ENCODE measurements at regions not wholly inside any gene's neighbourhood (a gene's known extent, or its start where the extent isn't known, plus 50 kb on each side); places are given as distances from the start of the nearest gene placed in this dataset.
A peak's percentile ranks its signal among the peaks of the same experiment; 100 is the strongest.

- Mint-ChIP-seq H3K36me3 (ENCODE audit: low read depth) (no peaks in the 10 kb centered on the region), H3K27ac (no peak overlapping the region), H3K27me3 (ENCODE audit: low read depth) (peaks cover 3% of the 10 kb centered on the region), H3K4me3 (no peak overlapping the region), H3K4me1 (peaks cover 11% of the 10 kb centered on the region), H3K9me3 (no peaks in the 10 kb centered on the region)
- no peak for TF ChIP-seq CTCF (IDR thresholded peaks at IDR 0.05; ENCODE audit: unreplicated experiment in 3 of 3)
Observed at GRCh38 chr16:59596693-59597092, 862.6 kb upstream of the GOT2 start.

GRCh38 chr16:59593194-59593661 is 859.1 kb upstream of the GOT2 start:
- TF ChIP-seq CTCF (IDR thresholded peaks at IDR 0.05; ENCODE audit: unreplicated experiment in 3 of 3) = no peak
- H3K36me3 Mint-ChIP-seq (ENCODE audit: low read depth) = no peaks in the 10 kb centered on the region
- peak overlapping the region; percentile 52 to 67 (median 62) for H3K27ac Mint-ChIP-seq
- H3K4me1 Mint-ChIP-seq = peaks cover 11% of the 10 kb centered on the region
- no peaks in the 10 kb centered on the region for H3K9me3 Mint-ChIP-seq
- H3K4me3 Mint-ChIP-seq = peak overlapping the region in 1 of 3 experiments; percentile 6
- H3K27me3 Mint-ChIP-seq (ENCODE audit: low read depth) = peaks cover 4% of the 10 kb centered on the region

- Mint-ChIP-seq H3K4me1 (peaks cover 11% of the 10 kb centered on the region), H3K9me3 (no peaks in the 10 kb centered on the region), H3K36me3 (ENCODE audit: low read depth) (no peaks in the 10 kb centered on the region), H3K4me3 (no peak overlapping the region), H3K27ac (no peak overlapping the region), H3K27me3 (ENCODE audit: low read depth) (peaks cover 9% of the 10 kb centered on the region)
- no peak for TF ChIP-seq CTCF (IDR thresholded peaks at IDR 0.05; ENCODE audit: unreplicated experiment in 3 of 3)
Observed at GRCh38 chr16:59591480-59591879, 857.4 kb upstream of the GOT2 start.

- H3K9me3 Mint-ChIP-seq = no peaks in the 10 kb centered on the region
- H3K4me1 Mint-ChIP-seq = peaks cover 11% of the 10 kb centered on the region
- no peak overlapping the region for H3K27ac Mint-ChIP-seq
- no peak overlapping the region for H3K4me3 Mint-ChIP-seq
- TF ChIP-seq CTCF (IDR thresholded peaks at IDR 0.05; ENCODE audit: unreplicated experiment in 3 of 3) = no peak
- H3K27me3 Mint-ChIP-seq (ENCODE audit: low read depth) = peaks cover 9% of the 10 kb centered on the region
- H3K36me3 Mint-ChIP-seq (ENCODE audit: low read depth) = no peaks in the 10 kb centered on the region
Observed at GRCh38 chr16:59590845-59591244, 856.7 kb upstream of the GOT2 start.

GRCh38 chr16:59586331-59586730 is 852.2 kb upstream of the GOT2 start:
- peaks cover 2% of the 10 kb centered on the region for H3K9me3 Mint-ChIP-seq
- no peak for TF ChIP-seq CTCF (IDR thresholded peaks at IDR 0.05; ENCODE audit: unreplicated experiment in 3 of 3)
- H3K4me1 Mint-ChIP-seq = no peaks in the 10 kb centered on the region
- H3K36me3 Mint-ChIP-seq (ENCODE audit: low read depth) = no peaks in the 10 kb centered on the region
- H3K4me3 Mint-ChIP-seq = no peak overlapping the region
- H3K27ac Mint-ChIP-seq = no peak overlapping the region
- H3K27me3 Mint-ChIP-seq (ENCODE audit: low read depth) = peaks cover 9% of the 10 kb centered on the region

- Mint-ChIP-seq H3K27ac (no peak overlapping the region), H3K36me3 (ENCODE audit: low read depth) (no peaks in the 10 kb centered on the region), H3K9me3 (no peaks in the 10 kb centered on the region), H3K4me1 (peaks cover 9% of the 10 kb centered on the region), H3K27me3 (ENCODE audit: low read depth) (no peaks in the 10 kb centered on the region), H3K4me3 (no peak overlapping the region)
- TF ChIP-seq CTCF (IDR thresholded peaks at IDR 0.05; ENCODE audit: unreplicated experiment in 3 of 3) = no peak
Observed at GRCh38 chr16:59574296-59574695, 840.2 kb upstream of the GOT2 start.

All from nephron (organoid).